ENCODE measurements at regions not wholly inside any gene's neighbourhood (a gene's known extent, or its start where the extent isn't known, plus 50 kb on each side); places are given as distances from the start of the nearest gene placed in this dataset.
"Not testable (repeated sequence)": the region's sequence is repeated elsewhere in the genome, so short reads cannot be mapped to it uniquely, and the experiment has no call there.

DNA sequence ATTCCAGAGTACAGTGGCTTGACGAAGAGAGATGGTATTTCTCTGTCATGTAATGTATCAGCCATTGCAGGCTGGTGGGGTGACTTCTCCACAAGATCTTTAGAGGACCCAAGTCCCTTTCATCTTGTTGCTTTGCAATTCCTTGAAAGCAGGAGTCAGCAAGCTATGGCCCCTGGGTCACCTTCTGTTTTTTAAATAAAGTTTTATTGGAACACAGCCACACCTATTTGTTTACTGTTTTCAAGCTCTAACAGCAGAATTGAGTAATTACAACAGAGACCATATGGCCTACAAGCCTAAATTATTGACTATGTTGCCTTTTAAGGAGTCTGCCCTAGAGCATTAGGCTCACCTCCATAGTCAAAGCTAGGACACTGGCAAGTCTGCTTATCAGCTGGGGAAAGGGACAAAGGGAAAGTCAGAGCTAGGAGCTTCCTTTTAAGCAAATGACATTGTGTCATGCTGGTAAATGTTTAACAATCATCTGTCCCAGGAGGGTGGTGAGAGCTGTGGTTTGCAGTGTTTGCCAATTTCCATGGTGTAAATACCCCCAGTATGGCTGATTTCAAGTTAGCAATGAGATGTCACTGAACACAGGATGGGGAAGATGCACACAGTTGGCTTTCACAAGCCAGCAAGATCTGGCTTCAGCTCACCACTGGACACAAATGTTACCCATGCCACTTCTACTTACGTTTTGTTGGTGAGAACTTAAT, 87.7 kb upstream of the PWP1 start:
- peak; percentile 50 for ATAC-seq
- Mint-ChIP-seq H3K4me1 (no peaks in the 10 kb centered on the region), H3K27me3 (no peaks in the 10 kb centered on the region), H3K27ac (no peak overlapping the region), H3K4me3 (no peak overlapping the region), H3K9me3 (peaks cover 0 to 7% of the 10 kb centered on the region in 2 donors)
- DNase-seq, result no peak

DNA sequence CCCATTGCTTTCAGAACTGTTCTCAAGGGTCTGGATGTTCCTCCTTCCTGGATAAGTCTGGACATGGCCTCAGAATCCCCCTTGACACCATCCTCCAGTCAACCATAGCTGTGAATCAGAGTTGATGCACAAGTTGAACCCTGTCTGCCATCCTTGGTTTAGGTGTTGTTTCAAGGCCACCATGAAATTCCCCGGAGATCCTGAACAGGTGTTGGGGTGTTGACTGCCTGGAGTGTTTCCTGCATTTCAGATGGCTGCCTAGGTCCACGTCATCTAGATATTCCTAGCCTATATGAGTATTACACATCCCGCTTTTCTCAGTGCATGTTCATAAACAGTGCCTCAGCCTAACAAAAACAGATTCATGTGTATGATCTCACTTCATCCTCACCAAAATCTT, 86.7 kb upstream of the PWP1 start:
- no peak for ATAC-seq
- H3K9me3 Mint-ChIP-seq, result peaks cover 0 to under 1% of the 10 kb centered on the region in 2 donors
- DNase-seq, result no peak
- H3K4me3 Mint-ChIP-seq, result no peak overlapping the region
- peak overlapping the region in 1 of 2 donors; percentile 34 for H3K27ac Mint-ChIP-seq
- H3K4me1 Mint-ChIP-seq, result no peaks in the 10 kb centered on the region
- H3K27me3 Mint-ChIP-seq, result no peaks in the 10 kb centered on the region

GRCh38 chr12:107600581-107601144, 84.9 kb upstream of the PWP1 start:
- Mint-ChIP-seq H3K4me3 (no peak overlapping the region), H3K27me3 (no peaks in the 10 kb centered on the region), H3K9me3 (no peaks in the 10 kb centered on the region), H3K4me1 (no peaks in the 10 kb centered on the region), H3K27ac (peak overlapping the region in 1 of 2 donors; percentile 56)
- ATAC-seq (no peak), DNase-seq (no peak)

GRCh38 chr12:107602446-107602845, 83.2 kb upstream of the PWP1 start:
- DNase-seq, result no peak
- no peak for ATAC-seq
- Mint-ChIP-seq H3K9me3 (no peaks in the 10 kb centered on the region), H3K27ac (no peak overlapping the region), H3K27me3 (no peaks in the 10 kb centered on the region), H3K4me3 (no peak overlapping the region), H3K4me1 (no peaks in the 10 kb centered on the region)

- H3K27me3 Mint-ChIP-seq, result no peaks in the 10 kb centered on the region
Observed at GRCh38 chr12:107605293-107605692, 80.3 kb upstream of the PWP1 start.

GRCh38 chr12:107607464-107608392, 77.9 kb upstream of the PWP1 start:
- no peak overlapping the region for H3K4me3 Mint-ChIP-seq
- DNase-seq, result peak; percentile 69 to 72
- H3K4me1 Mint-ChIP-seq, result no peaks in the 10 kb centered on the region
- H3K27me3 Mint-ChIP-seq, result no peaks in the 10 kb centered on the region
- no peaks in the 10 kb centered on the region for H3K9me3 Mint-ChIP-seq
- H3K27ac Mint-ChIP-seq, result peak overlapping the region in 1 of 2 donors; percentile 31
- peak; percentile 67 for ATAC-seq

More at GRCh38 chr12:107605293-107605692, 80.3 kb upstream of the PWP1 start:
- peak overlapping the region; percentile 14 to 65 for H3K27ac Mint-ChIP-seq
- no peaks in the 10 kb centered on the region for H3K9me3 Mint-ChIP-seq
- DNase-seq, result no peak
- H3K4me1 Mint-ChIP-seq, result no peaks in the 10 kb centered on the region
- H3K4me3 Mint-ChIP-seq, result no peak overlapping the region
- no peak for ATAC-seq

DNA sequence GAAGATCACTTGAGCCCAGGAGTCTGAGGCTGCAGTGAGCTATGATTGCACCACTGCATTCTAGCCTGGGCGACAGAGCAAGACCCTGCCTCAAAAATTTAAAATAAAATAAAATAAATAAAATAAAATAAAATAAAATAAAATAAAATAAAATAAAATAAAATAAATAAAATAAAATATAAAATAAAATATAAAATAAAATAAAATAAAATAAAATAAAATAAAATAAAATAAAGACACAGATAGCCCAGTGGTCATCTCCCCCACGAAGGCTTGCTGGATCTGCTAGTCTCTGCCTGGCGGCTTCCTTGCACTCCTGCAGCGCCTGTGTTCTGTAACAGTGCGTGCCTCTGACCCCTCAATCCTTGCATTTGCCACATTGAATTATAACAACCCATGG, 76.8 kb upstream of the PWP1 start:
- H3K4me1 Mint-ChIP-seq, result not testable (repeated sequence)

GRCh38 chr12:107610021-107610859, 75.4 kb upstream of the PWP1 start:
- DNase-seq, result peak; percentile 23 to 31
- no peak for ATAC-seq
- H3K4me3 Mint-ChIP-seq, result no peak overlapping the region

More for the DNA sequence above, 76.8 kb upstream of the PWP1 start:
- not testable (repeated sequence) for H3K4me3 Mint-ChIP-seq, H3K27me3 Mint-ChIP-seq, DNase-seq, H3K27ac Mint-ChIP-seq, H3K9me3 Mint-ChIP-seq, ATAC-seq

DNA sequence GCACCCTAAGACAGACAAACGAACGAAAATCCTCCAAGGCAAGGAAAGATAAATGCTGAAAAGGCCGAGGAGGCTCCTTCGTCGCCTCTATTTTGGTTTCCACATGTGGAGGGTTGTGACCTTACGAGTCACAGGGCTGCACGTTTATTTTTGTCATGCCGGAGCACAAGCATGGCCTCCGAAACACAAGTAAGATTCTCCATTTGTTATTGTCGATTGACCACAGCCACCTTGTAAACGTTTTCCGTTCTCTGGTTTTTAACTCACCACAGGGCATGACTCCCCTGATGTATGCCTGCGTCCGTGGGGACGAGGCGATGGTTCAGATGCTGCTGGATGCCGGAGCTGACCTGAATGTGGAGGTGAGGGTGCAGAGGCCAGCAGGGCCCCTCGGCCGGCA, 73.1 kb upstream of the PWP1 start:
- ATAC-seq (no peak), DNase-seq (no peak)
- Mint-ChIP-seq H3K4me1 (no peaks in the 10 kb centered on the region), H3K4me3 (no peak overlapping the region), H3K27me3 (no peaks in the 10 kb centered on the region), H3K27ac (peak overlapping the region in 1 of 2 donors; percentile 1), H3K9me3 (no peaks in the 10 kb centered on the region)

More at GRCh38 chr12:107610021-107610859, 75.4 kb upstream of the PWP1 start:
- peak overlapping the region in 1 of 2 donors; percentile 16 for H3K27ac Mint-ChIP-seq
- no peaks in the 10 kb centered on the region for H3K27me3 Mint-ChIP-seq
- no peaks in the 10 kb centered on the region for H3K9me3 Mint-ChIP-seq
- no peaks in the 10 kb centered on the region for H3K4me1 Mint-ChIP-seq

- Mint-ChIP-seq H3K27me3 (no peaks in the 10 kb centered on the region), H3K4me3 (no peak overlapping the region), H3K9me3 (no peaks in the 10 kb centered on the region), H3K27ac (no peak overlapping the region), H3K4me1 (no peaks in the 10 kb centered on the region)
- ATAC-seq (no peak), DNase-seq (no peak)
Observed at GRCh38 chr12:107616941-107617340, 68.7 kb upstream of the PWP1 start.

- no peak for DNase-seq
- Mint-ChIP-seq H3K27ac (peak overlapping the region in 1 of 2 donors; percentile 42), H3K9me3 (no peaks in the 10 kb centered on the region), H3K4me1 (no peaks in the 10 kb centered on the region), H3K27me3 (no peaks in the 10 kb centered on the region), H3K4me3 (no peak overlapping the region)
- ATAC-seq, result no peak
Observed at GRCh38 chr12:107618106-107618505, 67.5 kb upstream of the PWP1 start.

- no peak for DNase-seq
- H3K27ac Mint-ChIP-seq, result no peak overlapping the region
- H3K9me3 Mint-ChIP-seq, result peaks cover 5 to 12% of the 10 kb centered on the region in 2 donors
- H3K4me1 Mint-ChIP-seq, result no peaks in the 10 kb centered on the region
- no peaks in the 10 kb centered on the region for H3K27me3 Mint-ChIP-seq
- ATAC-seq, result no peak
- H3K4me3 Mint-ChIP-seq, result no peak overlapping the region
Observed at GRCh38 chr12:107619831-107620230, 65.8 kb upstream of the PWP1 start.

DNA sequence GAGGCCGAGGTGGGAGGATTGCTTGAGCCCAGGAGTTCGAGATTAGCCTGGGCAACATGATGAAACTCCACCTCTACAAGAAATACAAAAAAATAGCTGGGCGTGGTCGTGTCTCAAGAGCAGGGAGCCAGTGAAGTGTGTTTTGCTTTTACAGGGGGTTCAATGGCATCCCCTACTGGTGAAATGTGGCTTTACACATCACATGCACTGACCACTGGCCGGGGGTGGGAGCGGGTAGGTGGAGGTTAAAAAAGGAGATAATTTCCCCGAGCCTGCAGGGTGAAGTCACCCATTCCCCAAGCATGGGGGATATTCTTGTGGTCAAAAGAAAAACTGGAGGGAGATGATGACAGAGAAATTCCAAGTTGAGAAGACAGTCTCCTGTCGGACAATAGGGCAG, 63.6 kb upstream of the PWP1 start:
- Mint-ChIP-seq H3K27ac (peak overlapping the region in 1 of 2 donors; percentile 92), H3K4me1 (no peaks in the 10 kb centered on the region), H3K9me3 (peaks cover 5 to 18% of the 10 kb centered on the region in 2 donors), H3K27me3 (no peaks in the 10 kb centered on the region), H3K4me3 (no peak overlapping the region)
- DNase-seq (no peak), ATAC-seq (no peak)

- H3K9me3 Mint-ChIP-seq, result peaks cover 5 to 18% of the 10 kb centered on the region in 2 donors
- ATAC-seq (no peak), DNase-seq (no peak)
- no peak overlapping the region for H3K4me3 Mint-ChIP-seq
- H3K27me3 Mint-ChIP-seq, result no peaks in the 10 kb centered on the region
- no peak overlapping the region for H3K27ac Mint-ChIP-seq
- H3K4me1 Mint-ChIP-seq, result no peaks in the 10 kb centered on the region
Observed at GRCh38 chr12:107624493-107624892, 61.1 kb upstream of the PWP1 start.

DNA sequence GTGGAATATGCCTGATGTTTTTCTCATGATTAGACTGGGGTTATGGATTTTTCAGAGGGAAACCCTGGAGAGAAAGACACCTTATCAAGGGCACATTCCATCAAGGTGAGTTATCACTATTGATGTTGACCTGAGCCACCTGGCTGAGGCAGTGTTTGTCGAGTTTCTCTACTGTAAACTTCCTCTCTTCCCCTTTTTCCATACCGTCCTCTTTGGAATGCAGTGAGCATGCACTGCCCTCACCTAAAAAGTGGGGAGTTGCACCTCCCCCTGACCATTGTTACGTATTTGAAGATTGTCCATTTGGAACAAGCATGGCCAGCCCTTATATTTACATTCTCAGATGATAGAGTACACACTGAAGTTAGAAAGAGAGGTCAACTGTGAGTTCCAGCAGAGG, 53.9 kb upstream of the PWP1 start:
- no peaks in the 10 kb centered on the region for H3K9me3 Mint-ChIP-seq
- ATAC-seq (no peak), DNase-seq (no peak)
- H3K4me1 Mint-ChIP-seq, result no peaks in the 10 kb centered on the region
- H3K27ac Mint-ChIP-seq, result no peak overlapping the region
- no peaks in the 10 kb centered on the region for H3K27me3 Mint-ChIP-seq
- H3K4me3 Mint-ChIP-seq, result no peak overlapping the region

Data from stimulated activated naive CD8-positive, alpha-beta T cell treated with anti-CD3 and anti-CD28 coated beads, Interleukin-15, amount 100 ng/mL, for 72 hours (primary cell).